CD4-positive, alpha-beta T cell treated with Interleukin-15 for 1 hour (primary cell): ENCODE measurements at regions not wholly inside any gene's neighbourhood (a gene's known extent, or its start where the extent isn't known, plus 50 kb on each side); places are given as distances from the start of the nearest gene placed in this dataset.

Experiments
- DNase-seq: peaks from one replicate; pipeline ENCODE4 v3.0.0-alpha.2; 2020

DNA sequence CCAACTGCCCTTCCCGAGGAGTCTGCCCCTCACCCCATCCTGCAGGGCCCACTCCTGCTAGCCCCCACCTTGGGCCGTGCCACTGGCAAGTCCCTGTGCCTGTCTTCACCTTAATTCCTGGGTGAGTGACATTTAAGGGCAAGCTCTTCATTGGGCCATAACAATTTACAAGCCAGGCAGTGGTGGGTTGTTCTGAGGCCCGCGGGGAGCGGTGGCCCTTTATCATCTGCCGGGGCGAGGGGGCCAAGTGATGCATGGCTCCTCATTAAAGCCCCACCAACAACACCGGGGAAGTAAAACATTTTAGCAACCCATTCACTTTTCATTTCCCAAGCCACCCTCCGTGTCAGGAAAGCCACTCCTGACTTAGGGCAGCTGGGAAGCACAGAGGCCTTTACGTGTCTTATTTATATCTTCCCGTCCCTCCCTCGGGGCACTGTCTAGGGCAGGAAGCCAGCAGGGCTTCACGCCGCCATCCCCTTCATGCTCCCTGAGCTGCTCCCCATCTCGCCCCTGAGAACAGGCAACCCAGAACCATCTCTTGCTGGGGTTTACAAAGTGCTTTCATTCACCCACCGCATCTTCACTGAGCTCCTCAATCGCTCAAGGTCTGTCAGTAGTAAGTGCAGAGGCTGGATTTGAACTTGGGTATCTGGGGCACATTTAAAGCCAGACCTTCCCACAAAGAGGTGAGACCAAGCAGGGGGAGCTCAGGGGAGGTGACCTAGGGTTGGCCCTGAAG is 55.5 kb upstream of the CCDC167 start:
- DNase-seq = no peak

DNA sequence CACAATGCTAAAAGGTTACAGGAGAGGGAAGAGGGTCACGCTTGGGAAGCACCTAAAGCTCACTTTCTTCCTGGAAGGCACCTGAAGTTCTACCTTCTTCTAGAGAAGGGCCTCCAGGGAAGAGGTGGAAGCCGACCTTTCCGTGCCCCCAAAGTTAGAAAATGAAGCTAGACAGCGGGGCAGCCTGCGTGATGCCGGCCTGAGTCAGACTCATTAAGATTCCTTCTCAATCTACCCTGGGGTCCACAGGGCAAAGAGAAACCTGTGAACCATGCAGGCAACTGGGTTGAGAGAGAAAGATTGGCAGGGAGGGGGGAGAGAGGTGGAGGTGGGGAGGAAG is 54.8 kb upstream of the CCDC167 start:
- DNase-seq = no peak

DNA sequence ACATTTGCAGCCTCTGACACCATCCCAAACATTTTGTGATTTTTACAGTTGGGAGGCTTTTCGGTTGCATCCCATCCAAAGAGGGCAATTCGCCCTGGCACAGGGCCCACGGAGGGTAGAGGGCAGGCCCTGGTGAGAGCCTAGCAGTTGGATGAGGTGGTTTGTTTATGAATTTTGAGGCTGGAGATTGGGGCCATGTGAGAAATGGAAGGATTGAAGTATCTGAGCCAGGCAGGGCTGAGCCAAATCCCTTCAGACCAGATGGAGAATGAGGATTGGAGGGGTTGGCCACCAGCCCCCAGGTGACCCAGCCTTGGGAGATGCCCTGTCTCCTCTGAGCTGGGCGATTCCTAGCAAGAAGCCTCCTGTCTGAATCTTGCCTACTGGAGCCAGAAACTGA is 52.6 kb upstream of the CCDC167 start:
- DNase-seq = no peak

DNA sequence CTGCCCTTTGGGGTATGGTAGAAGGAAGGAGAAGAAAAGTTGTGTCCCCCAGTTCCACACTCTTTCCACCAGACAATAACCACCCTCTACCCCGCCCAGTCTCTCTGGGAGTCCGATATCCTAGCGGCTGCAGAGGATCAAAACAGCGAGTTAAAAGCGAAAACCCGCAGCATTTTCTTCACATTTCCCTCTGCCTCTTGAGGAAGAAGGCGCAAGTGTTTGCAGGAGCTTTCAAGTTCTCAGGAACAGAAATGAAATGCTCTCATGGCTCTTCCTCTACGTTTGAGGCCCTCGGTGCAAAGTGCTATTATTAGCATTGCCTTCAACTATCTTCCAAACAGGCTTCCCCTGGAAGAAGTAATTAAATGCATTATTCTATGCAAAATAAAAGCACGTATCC is 52.2 kb upstream of the CCDC167 start:
- DNase-seq = no peak

DNA sequence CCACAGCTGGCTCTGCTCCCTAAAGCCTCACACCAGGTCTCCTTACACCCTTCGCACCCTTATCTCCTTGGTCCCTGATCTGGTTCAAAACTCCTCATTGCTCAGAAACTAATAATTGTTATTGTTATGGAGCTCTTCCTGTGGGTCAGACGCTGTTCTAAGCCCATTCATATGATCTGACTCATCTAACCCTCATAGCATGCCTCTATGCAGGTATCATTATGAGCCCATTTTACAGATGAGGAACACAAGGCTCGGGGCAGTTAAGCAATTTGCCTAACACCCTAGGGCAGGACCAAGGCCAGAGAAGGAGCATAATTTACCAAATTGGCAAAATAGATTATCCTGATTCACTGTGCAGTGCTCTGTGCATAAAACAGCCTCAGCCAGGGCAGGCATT is 51.8 kb upstream of the CCDC167 start:
- DNase-seq = no peak

DNA sequence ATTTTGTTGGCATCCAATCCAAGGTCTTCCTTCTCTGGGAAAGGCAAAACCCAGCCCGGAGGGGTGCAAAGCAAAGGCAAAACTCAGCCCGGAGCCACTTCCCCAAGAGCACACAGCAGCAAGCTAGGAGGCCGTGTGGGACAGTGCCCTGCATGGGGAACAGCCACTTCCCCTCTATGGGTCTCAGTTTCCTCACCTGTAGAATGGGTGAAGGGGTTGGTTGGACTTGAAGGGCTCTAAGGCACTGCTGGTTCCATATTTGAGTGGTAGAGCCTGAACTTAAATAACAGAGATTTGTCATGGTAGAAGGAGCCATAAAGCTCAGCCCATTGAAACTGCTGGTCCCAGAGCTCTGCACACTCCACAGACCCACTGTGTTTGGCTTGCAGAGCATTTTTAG is 51.3 kb upstream of the CCDC167 start:
- DNase-seq = no peak

DNA sequence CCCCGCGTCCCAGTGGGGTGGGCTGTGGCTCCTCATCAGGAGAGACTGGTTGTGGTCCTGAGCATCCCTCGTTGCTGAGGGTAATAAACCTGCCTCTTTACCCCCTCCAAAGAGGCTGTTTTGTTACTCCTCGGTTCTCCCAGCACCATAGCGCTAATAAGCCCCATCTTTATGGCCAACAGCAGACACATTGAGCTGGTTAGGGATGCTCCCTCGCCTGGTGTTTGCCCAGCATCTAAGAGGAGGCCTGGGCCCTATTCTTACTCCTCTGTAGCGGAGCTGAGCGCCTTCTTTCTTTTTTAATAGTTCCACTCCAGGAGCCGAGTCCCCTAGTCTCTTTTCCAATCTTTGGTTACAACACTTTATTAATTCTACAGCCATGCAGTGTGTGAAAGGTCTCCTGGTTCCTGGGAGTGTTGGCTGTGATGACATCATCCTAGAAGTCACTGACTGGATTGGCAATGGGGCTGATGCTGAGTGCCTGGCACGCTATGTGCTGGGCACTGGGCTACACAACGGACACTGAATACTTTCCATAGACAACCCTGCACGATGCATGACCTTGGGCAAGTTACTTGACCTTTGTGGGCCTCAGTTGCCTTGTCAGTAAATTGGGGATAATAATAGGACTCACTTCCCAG is 50.6 kb upstream of the CCDC167 start:
- no peak for DNase-seq

DNA sequence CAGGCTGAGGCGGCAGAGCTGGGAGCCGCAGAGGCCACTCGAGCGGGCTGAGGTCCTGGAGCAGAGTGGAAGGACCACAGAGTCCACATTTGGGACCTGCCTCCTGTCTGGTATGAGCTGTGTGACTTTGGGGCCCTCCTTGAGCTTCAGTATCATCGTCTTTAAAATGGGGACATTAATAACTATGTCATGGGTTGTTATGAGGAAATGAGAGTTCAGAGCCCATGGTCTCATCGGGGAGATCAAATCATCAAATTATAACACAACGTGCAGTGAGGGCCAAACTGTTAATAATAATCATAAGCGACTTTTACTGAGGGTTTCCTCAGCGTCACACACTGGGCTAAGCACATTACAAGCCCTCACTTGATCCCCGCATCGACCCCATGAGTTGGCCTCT is 49.9 kb upstream of the CCDC167 start:
- no peak for DNase-seq
